H1 (cell line): ENCODE measurements at regions not wholly inside any gene's neighbourhood (a gene's known extent, or its start where the extent isn't known, plus 50 kb on each side); places are given as distances from the start of the nearest gene placed in this dataset.

Experiments used
- BRCA1 ChIP-seq: IDR thresholded peaks from 2 replicates; pipeline ENCODE4 v1.6.1; 2012; ENCODE audit warnings: low read depth, low read length, improper control_type of control experiment
- CBX5 ChIP-seq: fragments of 300-800, 300-1000 bp; sonication (generic); IDR thresholded peaks from 2 replicates; pipeline ENCODE4 v1.7.1; 2016; ENCODE audit warnings: antibody characterized with exemption, low read length, low read depth
- EP300 ChIP-seq, 2 experiments: IDR thresholded peaks; 1 replicate in 1 of 2; 2 replicates in 1 of 2; pipeline ENCODE4 v1.6.1; 2011 to 2012; ENCODE audit warnings: low read depth in 2 of 2, low read length in 2 of 2, mild to moderate bottlenecking in 2 of 2, borderline replicate concordance in 1 of 2, inconsistent platforms in 1 of 2, moderate library complexity in 1 of 2
- EZH2 ChIP-seq: fragments of 200-600 bp; sonication (generic); IDR thresholded peaks from 2 replicates; pipeline ENCODE4 v1.7.1; 2012; ENCODE audit warnings: low read depth, mild to moderate bottlenecking, moderate library complexity, low read length, inconsistent platforms; ENCODE audit not compliant: severe bottlenecking
- HDAC2 ChIP-seq, 2 experiments: fragments of 300-600 bp in 1 of 2; sonication (generic) in 1 of 2; IDR thresholded peaks; 2 replicates each; pipeline ENCODE4 v1.6.1; 2011 to 2012; ENCODE audit warnings: low read depth in 2 of 2, low read length in 2 of 2, mild to moderate bottlenecking in 2 of 2, moderate library complexity in 2 of 2, borderline replicate concordance in 1 of 2, inconsistent platforms in 1 of 2
- KDM4A ChIP-seq: IDR thresholded peaks from one replicate; pipeline ENCODE4 v1.7.1; 2012; ENCODE audit warnings: low read depth, mild to moderate bottlenecking, moderate library complexity, low read length, inconsistent platforms; ENCODE audit not compliant: severe bottlenecking
- KDM5A ChIP-seq: fragments of 200-600 bp; IDR thresholded peaks from 2 replicates; pipeline ENCODE4 v1.7.1; 2012; ENCODE audit warnings: mild to moderate bottlenecking, low read length, inconsistent platforms, mixed read lengths
- PHF8 ChIP-seq: fragments of 200-600 bp; sonication (generic); conservative IDR thresholded peaks from 2 replicates; pipeline ENCODE4 v1.7.1; 2012; ENCODE audit warnings: low read depth, mild to moderate bottlenecking, inconsistent platforms, low read length, moderate library complexity
- POLR2A ChIP-seq, 2 experiments: IDR thresholded peaks; 1 replicate in 1 of 2; 2 replicates in 1 of 2; pipeline ENCODE4 v1.6.1; 2011; ENCODE audit warnings: low read depth in 2 of 2, low read length in 2 of 2, mild to moderate bottlenecking in 2 of 2; ENCODE audit errors: control extremely low read depth in 1 of 2
- POLR2AphosphoS5 ChIP-seq: IDR thresholded peaks from 2 replicates; pipeline ENCODE4 v1.6.1; 2011; ENCODE audit warnings: low read depth, low read length
- RAD21 ChIP-seq, 2 experiments: IDR thresholded peaks in 1 of 2; conservative IDR thresholded peaks in 1 of 2; 2 replicates each; pipeline ENCODE4 v1.6.1; 2011; ENCODE audit warnings: low read depth in 2 of 2, low read length in 2 of 2, improper control_type of control experiment in 1 of 2, inconsistent platforms in 1 of 2, mild to moderate bottlenecking in 1 of 2, moderate library complexity in 1 of 2
- TF ChIP-seq, protein P1 (sequence below), 3 experiments: IDR thresholded peaks; 1 replicate in 2 of 3; 2 replicates in 1 of 3; pipeline versions ENCODE4 v1.5.1 to v1.6.1; 2011; ENCODE audit warnings: low read length in 3 of 3, mild to moderate bottlenecking in 3 of 3, inconsistent platforms in 2 of 3, low read depth in 1 of 3, moderate library complexity in 1 of 3; ENCODE audit not compliant: insufficient read depth in 1 of 3; ENCODE audit errors: control extremely low read depth in 1 of 3
- TF ChIP-seq, protein P2 (sequence below): IDR thresholded peaks from 2 replicates; pipeline ENCODE4 v1.6.1; 2012; ENCODE audit warnings: inconsistent platforms

DNA sequence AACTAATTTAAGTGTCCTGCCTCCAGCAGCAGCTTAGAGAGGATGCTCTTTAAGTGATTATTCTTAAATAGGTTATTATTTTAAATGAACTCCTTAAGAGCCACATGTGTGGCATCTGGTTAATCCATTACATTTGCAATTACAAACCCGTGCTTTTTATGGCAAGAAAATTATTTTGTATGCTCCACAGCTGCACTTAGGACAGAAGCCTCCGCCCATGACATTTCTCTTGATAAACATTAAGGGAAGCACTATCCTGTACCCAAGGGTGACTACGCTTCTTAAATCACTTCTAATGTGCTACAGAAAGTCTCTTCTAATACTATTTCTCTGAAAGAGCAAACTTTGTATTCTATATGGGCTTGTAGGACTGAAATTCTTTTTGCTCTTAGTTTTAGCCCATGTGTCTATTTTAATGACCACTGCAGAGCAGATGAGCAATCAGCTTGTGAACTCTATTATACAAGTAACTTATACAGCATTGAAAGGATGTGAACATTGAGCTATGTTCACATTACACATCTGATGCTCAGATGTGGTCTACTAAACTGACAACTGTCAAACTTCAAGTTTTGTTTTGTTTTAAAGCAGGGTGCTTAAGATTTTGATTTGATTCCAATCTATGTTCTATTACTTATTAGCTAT, 223.4 kb downstream of the COX7C start:
- TF ChIP-seq EP300 (IDR thresholded peaks at IDR 0.05; ENCODE audit: borderline replicate concordance in 1 of 2, low read depth in 2 of 2, low read length in 2 of 2) (no peak), EZH2 (no peak), POLR2A (IDR thresholded peaks at IDR 0.05; ENCODE audit: control extremely low read depth in 1 of 2, low read depth in 2 of 2, low read length in 2 of 2) (no peak), CBX5 (no peak), POLR2AphosphoS5 (no peak), PHF8 (no peak), KDM4A (no peak), RAD21 (IDR thresholded peaks at IDR 0.05 in 1 of 2, conservative IDR thresholded peaks at IDR 0.05 in 1 of 2; ENCODE audit: low read depth in 2 of 2, low read length in 2 of 2) (no peak), HDAC2 (IDR thresholded peaks at IDR 0.05; ENCODE audit: borderline replicate concordance in 1 of 2, low read depth in 2 of 2, low read length in 2 of 2) (no peak), KDM5A (no peak), BRCA1 (no peak)
- TF ChIP-seq, protein P1, sequence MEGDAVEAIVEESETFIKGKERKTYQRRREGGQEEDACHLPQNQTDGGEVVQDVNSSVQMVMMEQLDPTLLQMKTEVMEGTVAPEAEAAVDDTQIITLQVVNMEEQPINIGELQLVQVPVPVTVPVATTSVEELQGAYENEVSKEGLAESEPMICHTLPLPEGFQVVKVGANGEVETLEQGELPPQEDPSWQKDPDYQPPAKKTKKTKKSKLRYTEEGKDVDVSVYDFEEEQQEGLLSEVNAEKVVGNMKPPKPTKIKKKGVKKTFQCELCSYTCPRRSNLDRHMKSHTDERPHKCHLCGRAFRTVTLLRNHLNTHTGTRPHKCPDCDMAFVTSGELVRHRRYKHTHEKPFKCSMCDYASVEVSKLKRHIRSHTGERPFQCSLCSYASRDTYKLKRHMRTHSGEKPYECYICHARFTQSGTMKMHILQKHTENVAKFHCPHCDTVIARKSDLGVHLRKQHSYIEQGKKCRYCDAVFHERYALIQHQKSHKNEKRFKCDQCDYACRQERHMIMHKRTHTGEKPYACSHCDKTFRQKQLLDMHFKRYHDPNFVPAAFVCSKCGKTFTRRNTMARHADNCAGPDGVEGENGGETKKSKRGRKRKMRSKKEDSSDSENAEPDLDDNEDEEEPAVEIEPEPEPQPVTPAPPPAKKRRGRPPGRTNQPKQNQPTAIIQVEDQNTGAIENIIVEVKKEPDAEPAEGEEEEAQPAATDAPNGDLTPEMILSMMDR (IDR thresholded peaks at IDR 0.05; ENCODE audit: control extremely low read depth in 1 of 3, insufficient read depth in 1 of 3, low read depth in 1 of 3, low read length in 3 of 3): no peak
- TF ChIP-seq, protein P2, sequence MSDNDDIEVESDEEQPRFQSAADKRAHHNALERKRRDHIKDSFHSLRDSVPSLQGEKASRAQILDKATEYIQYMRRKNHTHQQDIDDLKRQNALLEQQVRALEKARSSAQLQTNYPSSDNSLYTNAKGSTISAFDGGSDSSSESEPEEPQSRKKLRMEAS: no peak
